NCI-H2029 treated with DMSO at 0.1 percent for 48 hours (cell line): ENCODE measurements at regions not wholly inside any gene's neighbourhood (a gene's known extent, or its start where the extent isn't known, plus 50 kb on each side); places are given as distances from the start of the nearest gene placed in this dataset.

Experiments
- DNase-seq: peaks from one replicate; lab custom pipeline; 2025; lab: John Stamatoyannopoulos, UW

GRCh38 chr1:30360281-30360680 is 363.1 kb downstream of the MATN1 start:
- no peak for DNase-seq

- no peak for DNase-seq
These were observed 363.7 kb downstream of the MATN1 start for GRCh38 chr1:30359539-30360220.

- no peak for DNase-seq
These were observed 364.9 kb downstream of the MATN1 start for GRCh38 chr1:30358500-30358899.

- DNase-seq, result no peak
These were observed 366.5 kb downstream of the MATN1 start for GRCh38 chr1:30356839-30357238.

- DNase-seq, result no peak
These were observed 369.0 kb downstream of the MATN1 start for GRCh38 chr1:30354410-30354809.

GRCh38 chr1:30353637-30354036 is 369.7 kb downstream of the MATN1 start:
- no peak for DNase-seq

- DNase-seq, result no peak
These were observed 375.2 kb downstream of the MATN1 start for GRCh38 chr1:30348147-30348546.

- DNase-seq, result peak; percentile 42
These were observed 377.8 kb downstream of the MATN1 start for GRCh38 chr1:30345491-30346130.

- DNase-seq, result no peak
These were observed 379.8 kb downstream of the MATN1 start for GRCh38 chr1:30343562-30343961.

GRCh38 chr1:30342535-30343141 is 380.7 kb downstream of the MATN1 start:
- DNase-seq, result no peak

- DNase-seq, result no peak
These were observed 382.5 kb downstream of the MATN1 start for GRCh38 chr1:30340934-30341333.

GRCh38 chr1:30339866-30340265 is 383.5 kb downstream of the MATN1 start:
- DNase-seq, result no peak

- DNase-seq, result no peak
These were observed 384.6 kb downstream of the MATN1 start for GRCh38 chr1:30338765-30339164.

- peak; percentile 11 for DNase-seq
These were observed 386.1 kb downstream of the MATN1 start for GRCh38 chr1:30337324-30337620.

- DNase-seq, result no peak
These were observed 386.6 kb downstream of the MATN1 start for GRCh38 chr1:30336550-30337323.

GRCh38 chr1:30335997-30336390 is 387.4 kb downstream of the MATN1 start:
- no peak for DNase-seq

- no peak for DNase-seq
These were observed 387.9 kb downstream of the MATN1 start for GRCh38 chr1:30335389-30335996.

GRCh38 chr1:30334767-30335166 is 388.6 kb downstream of the MATN1 start:
- DNase-seq, result no peak

- DNase-seq, result no peak
These were observed 391.0 kb downstream of the MATN1 start for GRCh38 chr1:30332116-30333094.

- no peak for DNase-seq
These were observed 391.8 kb downstream of the MATN1 start for GRCh38 chr1:30331415-30332065.

GRCh38 chr1:30330644-30331043 is 392.7 kb downstream of the MATN1 start:
- no peak for DNase-seq
